ENCODE measurements at regions not wholly inside any gene's neighbourhood (a gene's known extent, or its start where the extent isn't known, plus 50 kb on each side); places are given as distances from the start of the nearest gene placed in this dataset.

GRCh38 chr9:89247431-89248353 lies 63.3 kb upstream of the CKS2 start:
- ATAC-seq = peak; percentile 83
- Histone ChIP-seq H3K9me3 (no peaks in the 10 kb centered on the region), H3K4me1 (ENCODE audit: low read depth) (no peaks in the 10 kb centered on the region), H3K36me3 (ENCODE audit: low read depth) (no peaks in the 10 kb centered on the region), H3K4me3 (no peak overlapping the region)
- intact Hi-C loops (cut with DNase I, micrococcal nuclease) = no loop called here
- DNase-seq = peak in 1 of 3 donors; percentile 24
- no peak for TF ChIP-seq CTCF (IDR thresholded peaks at IDR 0.05)

DNA sequence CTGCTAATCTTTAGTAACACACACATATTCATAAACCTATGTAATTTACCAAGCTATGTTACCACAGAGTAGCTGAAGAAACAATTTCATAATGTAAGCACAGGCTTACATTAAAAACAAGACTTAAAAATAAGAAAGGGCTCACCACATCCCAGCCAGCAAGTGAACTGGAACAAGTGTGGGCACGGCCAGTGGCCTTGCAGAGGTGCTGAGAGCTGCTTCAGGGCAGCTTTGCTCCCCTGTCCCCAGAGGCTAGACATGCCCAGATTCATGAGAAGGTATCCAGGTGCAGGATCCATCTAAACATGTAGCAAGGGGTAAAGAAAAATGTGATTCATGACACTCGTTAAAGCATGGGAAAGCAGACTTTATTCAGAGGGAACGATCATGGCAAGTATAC lies 62.0 kb upstream of the CKS2 start:
- no peak for ATAC-seq
- no peaks in the 10 kb centered on the region for H3K36me3 ChIP-seq (ENCODE audit: low read depth)
- no peak for DNase-seq
- no peaks in the 10 kb centered on the region for H3K9me3 ChIP-seq
- no peak for TF ChIP-seq CTCF (IDR thresholded peaks at IDR 0.05)
- no peaks in the 10 kb centered on the region for H3K4me1 ChIP-seq (ENCODE audit: low read depth)
- intact Hi-C loops (cut with DNase I, micrococcal nuclease) = no loop called here
- no peak overlapping the region for H3K4me3 ChIP-seq

GRCh38 chr9:89252651-89253267 lies 58.2 kb upstream of the CKS2 start:
- DNase-seq (no peak), ATAC-seq (no peak)
- H3K4me3 ChIP-seq = no peak overlapping the region
- H3K4me1 ChIP-seq (ENCODE audit: low read depth) = no peaks in the 10 kb centered on the region
- TF ChIP-seq CTCF (IDR thresholded peaks at IDR 0.05) = no peak
- H3K36me3 ChIP-seq (ENCODE audit: low read depth) = no peaks in the 10 kb centered on the region
- no peaks in the 10 kb centered on the region for H3K9me3 ChIP-seq
- intact Hi-C loops (cut with DNase I, micrococcal nuclease) = no loop called here

GRCh38 chr9:89254058-89254772 lies 56.8 kb upstream of the CKS2 start:
- TF ChIP-seq CTCF (IDR thresholded peaks at IDR 0.05) = no peak

GRCh38 chr9:89254773-89255125 lies 56.2 kb upstream of the CKS2 start:
- no peaks in the 10 kb centered on the region for H3K36me3 ChIP-seq (ENCODE audit: low read depth)
- ATAC-seq (no peak), DNase-seq (no peak)
- no peak overlapping the region for H3K4me3 ChIP-seq
- no peaks in the 10 kb centered on the region for H3K9me3 ChIP-seq
- intact Hi-C loops (cut with DNase I, micrococcal nuclease) = no loop called here
- no peaks in the 10 kb centered on the region for H3K4me1 ChIP-seq (ENCODE audit: low read depth)
- TF ChIP-seq CTCF (IDR thresholded peaks at IDR 0.05) = no peak

More at GRCh38 chr9:89254058-89254772, 56.8 kb upstream of the CKS2 start:
- ATAC-seq (no peak), DNase-seq (no peak)
- intact Hi-C loops (cut with DNase I, micrococcal nuclease) = no loop called here
- Histone ChIP-seq H3K4me1 (ENCODE audit: low read depth) (no peaks in the 10 kb centered on the region), H3K36me3 (ENCODE audit: low read depth) (no peaks in the 10 kb centered on the region), H3K9me3 (no peaks in the 10 kb centered on the region), H3K4me3 (no peak overlapping the region)
